LNCAP (cell line): ENCODE measurements at regions not wholly inside any gene's neighbourhood (a gene's known extent, or its start where the extent isn't known, plus 50 kb on each side); places are given as distances from the start of the nearest gene placed in this dataset.

Experiments
- TF ChIP-seq, protein P1 (sequence below): fragments of 450-650 bp; IDR thresholded peaks from 2 replicates; pipeline ENCODE4 v1.5.1; 2017; ENCODE audit warnings: mild to moderate bottlenecking

DNA sequence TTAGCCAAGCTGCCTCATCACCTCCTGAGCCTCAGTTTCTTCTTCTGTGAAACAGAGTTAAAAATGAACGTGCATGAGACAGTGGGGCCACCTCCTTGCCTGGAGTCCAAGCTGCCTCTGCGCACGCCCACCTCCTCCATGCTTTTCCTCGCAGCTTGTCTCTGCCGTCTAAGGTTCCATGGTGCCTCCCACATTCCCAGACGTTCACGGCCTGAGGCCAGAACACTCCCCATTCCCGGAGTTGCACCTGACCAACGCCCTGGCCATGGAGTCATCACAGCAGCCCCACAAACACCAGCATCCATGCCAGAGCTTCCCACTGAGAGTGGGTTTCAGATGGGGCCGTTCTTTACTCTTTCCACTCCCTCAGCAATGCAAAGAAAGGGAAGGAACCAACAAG, 183.0 kb upstream of the FOXF1 start:
- TF ChIP-seq, protein P1, sequence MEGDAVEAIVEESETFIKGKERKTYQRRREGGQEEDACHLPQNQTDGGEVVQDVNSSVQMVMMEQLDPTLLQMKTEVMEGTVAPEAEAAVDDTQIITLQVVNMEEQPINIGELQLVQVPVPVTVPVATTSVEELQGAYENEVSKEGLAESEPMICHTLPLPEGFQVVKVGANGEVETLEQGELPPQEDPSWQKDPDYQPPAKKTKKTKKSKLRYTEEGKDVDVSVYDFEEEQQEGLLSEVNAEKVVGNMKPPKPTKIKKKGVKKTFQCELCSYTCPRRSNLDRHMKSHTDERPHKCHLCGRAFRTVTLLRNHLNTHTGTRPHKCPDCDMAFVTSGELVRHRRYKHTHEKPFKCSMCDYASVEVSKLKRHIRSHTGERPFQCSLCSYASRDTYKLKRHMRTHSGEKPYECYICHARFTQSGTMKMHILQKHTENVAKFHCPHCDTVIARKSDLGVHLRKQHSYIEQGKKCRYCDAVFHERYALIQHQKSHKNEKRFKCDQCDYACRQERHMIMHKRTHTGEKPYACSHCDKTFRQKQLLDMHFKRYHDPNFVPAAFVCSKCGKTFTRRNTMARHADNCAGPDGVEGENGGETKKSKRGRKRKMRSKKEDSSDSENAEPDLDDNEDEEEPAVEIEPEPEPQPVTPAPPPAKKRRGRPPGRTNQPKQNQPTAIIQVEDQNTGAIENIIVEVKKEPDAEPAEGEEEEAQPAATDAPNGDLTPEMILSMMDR, result no peak

DNA sequence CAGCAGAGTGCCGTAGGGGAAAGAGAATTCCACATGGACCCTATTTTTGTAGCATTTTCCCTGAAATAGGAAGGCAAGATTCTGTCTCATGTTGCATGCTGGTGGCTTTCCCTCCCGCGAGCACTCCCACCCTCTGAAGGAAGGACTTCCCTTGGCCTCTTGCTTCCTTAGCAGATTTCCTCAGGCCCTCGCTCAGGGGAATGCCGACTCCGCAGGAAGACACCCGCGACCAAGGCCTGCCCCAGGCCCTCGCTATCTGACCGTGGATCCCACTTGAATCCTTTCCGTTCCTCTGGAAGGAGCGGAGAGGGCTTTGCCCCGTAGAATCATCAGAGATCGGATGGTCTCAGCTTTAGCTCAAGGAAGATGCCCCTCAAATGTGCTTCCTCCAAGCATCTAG, 179.4 kb upstream of the FOXF1 start:
- TF ChIP-seq, protein P1, result no peak

DNA sequence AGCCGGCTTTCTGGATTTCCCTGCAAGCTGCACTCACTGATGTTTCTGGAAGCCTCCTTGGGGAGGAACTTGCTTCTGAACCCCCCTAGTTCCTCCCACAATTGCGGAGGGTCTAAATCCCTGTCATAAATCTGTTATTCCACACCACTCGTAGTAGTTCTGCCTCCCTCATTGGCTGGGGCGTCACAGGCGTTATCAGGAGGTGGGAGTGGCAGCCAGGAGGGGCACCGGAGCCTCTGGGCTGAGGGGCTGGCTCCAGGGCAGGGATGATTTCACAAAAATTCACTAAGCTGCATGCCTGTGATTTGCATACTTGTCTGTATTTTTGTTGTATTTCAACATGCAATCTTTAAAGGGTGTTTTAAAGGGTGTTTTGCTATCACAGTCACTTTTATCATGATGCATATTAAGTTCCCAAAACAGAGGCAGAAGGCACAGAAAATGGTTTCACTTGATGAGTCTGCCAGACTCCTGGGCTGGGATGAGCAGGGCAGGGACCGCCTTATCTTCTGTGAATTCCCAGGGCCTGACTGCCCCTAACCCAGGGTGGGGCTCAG, 176.2 kb upstream of the FOXF1 start:
- TF ChIP-seq, protein P1, result no peak

DNA sequence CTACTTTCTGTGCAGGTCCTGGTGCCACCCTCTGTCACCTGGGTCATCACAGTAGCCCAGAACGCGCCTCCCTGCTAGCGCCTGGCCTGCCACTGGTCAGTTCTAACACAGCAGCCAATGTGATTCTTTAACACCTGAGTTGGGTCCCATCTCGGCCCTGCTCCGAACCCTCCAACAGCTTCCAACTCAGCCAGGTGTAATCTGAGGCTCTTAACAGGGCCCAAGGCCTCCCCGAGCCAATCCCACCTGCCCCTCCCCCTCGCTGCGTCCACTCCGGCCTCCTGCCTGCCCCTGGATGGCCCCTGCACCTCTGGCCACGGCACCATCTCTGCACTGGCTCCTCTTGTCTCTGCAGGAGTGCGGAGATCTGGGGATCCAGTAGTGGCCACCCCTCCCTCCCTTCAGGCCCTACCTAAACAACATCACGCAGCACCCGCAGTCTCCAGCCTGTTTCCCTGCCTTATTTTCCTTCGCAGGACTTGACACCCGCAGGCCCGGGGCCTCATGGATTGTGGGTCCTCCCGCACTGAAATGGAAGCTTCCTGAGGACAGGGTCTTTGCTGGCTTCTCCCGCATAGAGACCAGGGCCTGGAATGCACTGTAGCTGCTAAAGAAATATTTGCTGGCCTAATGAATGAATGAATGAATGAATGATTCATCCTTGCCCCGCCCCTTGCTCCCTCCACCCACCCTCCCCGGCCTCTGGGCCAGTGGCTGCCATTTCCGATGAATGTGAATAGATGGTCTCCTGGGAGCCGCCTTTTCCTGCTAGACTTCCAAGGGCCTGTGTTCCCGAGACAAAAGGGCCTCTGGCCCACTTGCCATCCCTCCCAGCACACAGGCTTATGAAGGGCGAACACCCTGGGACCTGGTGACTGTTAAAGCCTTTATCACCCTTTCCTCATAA, 174.8 kb upstream of the FOXF1 start:
- TF ChIP-seq, protein P1, result no peak

DNA sequence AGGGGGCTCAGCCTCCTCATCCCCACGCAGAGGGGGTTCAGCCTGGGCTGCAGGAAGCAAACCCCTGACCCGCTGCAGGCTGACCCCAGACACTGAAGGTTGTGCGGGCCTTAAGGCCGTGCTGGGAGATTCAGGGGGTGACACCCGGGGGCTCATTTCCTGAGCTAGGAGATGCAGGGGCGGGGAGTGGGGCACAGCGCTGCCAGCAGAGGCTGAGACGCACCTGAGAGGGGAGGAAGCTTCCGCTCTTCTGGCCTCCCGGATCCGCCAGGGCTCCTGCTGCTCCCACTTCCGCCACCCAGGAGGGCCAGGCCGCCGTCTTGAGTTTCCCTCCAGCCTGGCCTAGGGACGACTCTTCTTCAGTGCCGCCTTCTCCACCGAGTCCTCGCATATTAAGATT, 173.2 kb upstream of the FOXF1 start:
- TF ChIP-seq, protein P1, result no peak

DNA sequence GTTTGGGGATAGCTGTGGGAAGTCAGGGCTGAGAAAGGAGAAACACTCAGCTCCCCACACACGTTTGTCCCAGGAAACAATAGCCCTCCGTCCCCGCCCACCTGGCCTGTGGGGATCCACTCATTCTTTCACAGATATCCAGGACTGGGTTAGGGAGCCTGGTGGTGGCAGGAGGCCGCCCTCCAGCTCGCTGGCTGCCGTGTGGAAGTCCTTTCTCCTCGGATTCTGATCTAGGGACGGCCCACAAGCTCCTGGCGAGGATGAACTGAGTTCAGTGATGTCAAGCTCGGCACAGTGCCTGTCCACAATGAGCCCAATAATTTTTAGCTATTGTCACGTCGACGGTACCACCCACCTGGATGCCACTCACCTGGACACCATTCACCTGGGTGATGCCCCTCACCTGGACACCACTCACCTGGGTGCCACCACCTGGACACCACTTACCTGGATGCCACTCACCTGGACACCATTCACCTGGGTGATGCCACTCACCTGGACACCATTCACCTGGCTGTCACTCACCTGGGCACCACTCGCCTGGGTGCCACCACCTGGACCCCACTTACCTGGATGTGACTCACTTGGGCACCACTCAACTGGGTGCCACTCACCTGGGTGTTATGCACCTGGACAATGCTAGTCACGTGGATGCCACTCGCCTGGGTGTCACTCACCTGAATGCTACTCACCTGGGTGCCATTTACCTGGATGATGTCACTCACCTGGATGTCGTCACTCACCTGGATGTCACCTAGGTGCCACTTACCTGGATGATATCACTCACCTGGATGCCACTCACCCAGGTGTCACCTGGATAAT, 172.5 kb upstream of the FOXF1 start:
- TF ChIP-seq, protein P1, result no peak

DNA sequence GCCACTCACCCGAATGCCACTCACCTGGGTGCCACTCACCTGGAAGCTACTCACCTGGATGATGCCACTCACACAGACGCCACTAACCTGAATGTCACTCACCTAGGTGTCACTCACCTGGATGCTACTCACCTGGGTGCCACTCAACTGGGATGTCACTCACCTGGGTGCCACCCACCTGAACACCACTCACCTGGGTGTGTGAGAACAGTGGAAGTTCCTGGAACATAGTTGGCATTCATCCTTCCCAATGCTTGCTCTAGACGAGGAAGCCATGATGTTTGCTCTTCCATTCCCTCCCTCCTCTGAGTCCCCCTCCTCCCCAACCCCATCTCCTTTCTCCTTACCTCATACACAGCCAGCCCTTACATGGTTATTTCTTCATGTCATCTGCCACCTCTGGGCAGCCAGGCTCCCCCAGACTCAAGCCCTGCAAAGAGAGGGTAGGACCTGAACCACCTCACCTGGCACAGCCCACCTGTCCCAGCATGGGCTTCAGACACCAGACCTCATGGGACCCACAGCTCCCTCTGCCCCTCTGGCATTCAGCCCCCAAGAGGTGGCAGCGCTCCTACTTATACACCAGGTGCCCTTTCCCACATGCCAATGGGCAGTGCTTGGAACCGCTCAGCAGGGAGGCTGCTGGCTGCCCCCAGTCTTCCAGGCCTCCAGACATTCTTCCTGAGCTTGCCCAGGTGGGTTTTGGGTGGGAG, 171.8 kb upstream of the FOXF1 start:
- TF ChIP-seq, protein P1, result no peak
